ENCODE measurements at regions not wholly inside any gene's neighbourhood (a gene's known extent, or its start where the extent isn't known, plus 50 kb on each side); places are given as distances from the start of the nearest gene placed in this dataset.

- no peak for TF ChIP-seq CTCF (IDR thresholded peaks at IDR 0.05)
Observed at GRCh38 chr5:145198525-145199260, 636.4 kb downstream of the PRELID2 start.

GRCh38 chr5:145189746-145190145 lies 645.4 kb downstream of the PRELID2 start:
- no peak for TF ChIP-seq CTCF (IDR thresholded peaks at IDR 0.05)

- TF ChIP-seq CTCF (IDR thresholded peaks at IDR 0.05) = no peak
Observed at GRCh38 chr5:145180371-145180770, 654.8 kb downstream of the PRELID2 start.

- TF ChIP-seq CTCF (IDR thresholded peaks at IDR 0.05) = no peak
Observed at GRCh38 chr5:145178641-145179523, 656.3 kb downstream of the PRELID2 start.

- TF ChIP-seq CTCF (IDR thresholded peaks at IDR 0.05) = no peak
Observed at GRCh38 chr5:145176041-145176440, 659.1 kb downstream of the PRELID2 start.

GRCh38 chr5:145166110-145166509 lies 669.0 kb downstream of the PRELID2 start:
- no peak for TF ChIP-seq CTCF (IDR thresholded peaks at IDR 0.05)

GRCh38 chr5:145163876-145164275 lies 671.3 kb downstream of the PRELID2 start:
- no peak for TF ChIP-seq CTCF (IDR thresholded peaks at IDR 0.05)

Measured in LNCAP (cell line).